HG02885 (cell line): ENCODE measurements at regions not wholly inside any gene's neighbourhood (a gene's known extent, or its start where the extent isn't known, plus 50 kb on each side); places are given as distances from the start of the nearest gene placed in this dataset.

Source experiments
- ATAC-seq: cut with Tn5 transposase; IDR thresholded peaks from one replicate; pipeline ENCODE4 v1.9.1; 2021; ENCODE audit warnings: mild to moderate bottlenecking; ENCODE audit not compliant: unreplicated experiment, poor library complexity

DNA sequence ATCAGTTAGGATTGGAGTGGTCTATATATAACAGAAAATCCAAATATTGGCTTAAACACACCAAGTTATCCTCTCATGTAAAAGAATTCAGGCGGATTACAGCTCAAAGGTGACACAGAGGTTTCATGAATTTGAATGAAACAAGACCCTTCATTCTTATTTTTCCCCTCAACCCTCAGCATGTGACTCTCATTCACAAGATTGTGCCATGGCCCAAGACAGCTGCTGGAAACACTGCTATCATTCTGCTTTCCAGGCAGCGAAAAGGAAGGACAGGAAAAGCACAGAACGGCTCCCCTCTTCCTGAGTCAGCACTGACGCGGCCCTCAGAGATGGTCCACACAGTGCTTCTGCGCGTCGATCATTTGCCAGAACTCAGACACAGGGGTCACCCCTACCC lies 891.0 kb upstream of the FRG1 start:
- ATAC-seq = no peak

DNA sequence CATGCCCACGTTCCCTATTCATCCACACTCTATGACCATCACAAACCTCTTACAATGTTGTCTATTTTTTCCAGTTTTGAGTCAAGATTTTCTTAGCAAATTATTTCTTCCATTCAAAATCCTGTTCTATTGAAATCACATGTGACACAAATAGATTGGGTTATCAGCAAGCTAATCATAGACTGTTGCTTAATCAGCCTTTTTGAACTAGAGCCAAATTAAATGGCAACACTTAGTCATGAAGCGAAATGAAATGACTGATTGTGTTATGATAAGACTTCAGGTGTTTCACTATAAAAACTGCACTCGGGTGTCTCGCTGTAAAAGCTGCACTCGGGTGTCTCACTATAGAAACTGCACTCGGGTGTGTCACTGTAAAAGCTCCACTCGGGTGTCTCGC lies 890.0 kb upstream of the FRG1 start:
- ATAC-seq = no peak

DNA sequence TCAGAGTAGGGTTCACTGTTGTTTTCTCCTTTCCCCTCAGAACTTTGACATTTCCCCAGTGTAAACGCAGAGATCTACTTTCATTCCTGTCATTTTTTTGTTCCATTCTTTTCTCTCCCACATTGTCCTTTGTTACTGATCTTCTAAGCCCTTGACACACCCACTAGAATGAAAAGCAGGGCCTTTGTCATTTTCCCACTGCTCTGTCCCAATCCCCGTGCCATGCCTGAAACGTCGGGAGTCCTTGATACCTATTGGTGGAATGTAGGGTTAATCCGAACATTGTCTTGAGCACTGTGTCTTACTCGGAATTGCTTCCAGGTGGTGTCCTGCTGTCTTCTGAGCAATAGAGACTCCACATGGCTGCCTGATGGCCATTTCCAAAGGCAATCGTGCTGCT lies 887.1 kb upstream of the FRG1 start:
- no peak for ATAC-seq

DNA sequence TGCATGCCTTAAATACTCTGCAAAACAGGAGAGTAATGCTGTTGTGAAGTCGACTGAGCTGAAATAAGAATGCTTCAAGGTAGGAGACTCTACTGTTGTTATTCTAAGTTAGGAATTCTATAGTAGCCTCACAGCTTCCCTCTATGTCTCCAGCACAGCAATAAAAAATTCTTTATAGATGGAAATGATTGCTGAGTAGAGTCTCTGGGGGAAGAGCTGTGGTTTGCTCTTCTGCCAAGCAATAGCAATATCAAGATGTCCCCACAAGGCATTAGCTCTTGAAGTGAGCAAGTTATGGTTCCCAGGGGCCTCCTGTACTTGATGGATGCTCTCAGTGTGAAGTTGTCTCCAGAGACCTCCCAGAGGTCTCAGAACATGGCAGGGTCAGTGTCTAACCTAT lies 880.6 kb upstream of the FRG1 start:
- no peak for ATAC-seq

DNA sequence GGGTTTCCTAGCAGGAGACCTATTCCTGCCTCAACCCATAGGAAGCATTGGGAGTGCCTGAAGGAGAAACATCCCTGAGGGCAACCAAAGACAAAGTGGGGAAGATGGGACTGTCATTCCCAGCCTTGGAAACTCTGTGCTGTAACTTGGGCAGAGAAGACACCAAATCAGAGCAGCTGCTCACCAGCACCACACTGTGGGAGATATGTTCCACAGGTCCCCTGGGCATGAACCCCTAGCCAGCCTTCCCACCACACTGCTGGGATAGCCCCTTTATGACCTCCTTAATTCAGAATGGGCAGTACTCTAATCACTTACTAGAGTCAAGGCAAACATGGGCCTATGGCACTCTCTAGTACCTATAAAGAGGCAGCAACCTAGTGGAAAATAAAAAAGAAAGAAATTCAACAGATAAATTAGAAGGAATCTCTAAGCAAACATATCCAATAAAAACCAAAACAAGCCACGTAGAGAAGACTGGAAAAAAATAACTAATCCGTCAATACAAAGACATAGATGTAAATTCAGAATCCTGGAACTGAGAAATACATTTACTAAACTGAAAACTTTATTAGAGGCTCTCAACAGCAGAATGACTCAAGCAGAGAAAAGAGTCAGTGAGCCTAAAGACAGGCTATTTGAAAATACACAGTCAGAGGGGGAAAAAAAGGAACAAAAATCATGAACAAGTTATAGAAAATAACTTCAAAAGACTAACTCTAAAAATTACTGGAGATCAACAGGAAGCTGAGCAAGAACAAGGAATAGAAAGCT lies 878.4 kb upstream of the FRG1 start:
- ATAC-seq = no peak

DNA sequence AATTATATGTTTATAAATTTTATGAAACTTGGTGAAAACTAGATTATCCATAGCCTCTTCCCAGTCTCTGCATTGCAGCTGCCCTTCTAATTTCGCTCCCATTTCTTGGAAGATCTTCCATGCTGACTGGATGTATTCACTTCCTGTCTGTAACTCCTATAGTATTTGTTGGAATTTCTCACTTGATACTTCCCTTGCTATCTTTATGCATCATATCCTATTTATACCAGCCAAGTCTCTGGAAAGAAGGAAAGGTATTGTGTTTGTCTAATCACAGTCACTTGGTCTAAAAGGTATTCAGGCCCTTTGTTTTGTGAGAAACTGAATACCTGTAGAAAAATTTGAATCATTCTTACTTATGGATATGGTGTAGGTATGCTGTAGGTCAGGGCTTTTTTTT lies 870.9 kb upstream of the FRG1 start:
- ATAC-seq = no peak

DNA sequence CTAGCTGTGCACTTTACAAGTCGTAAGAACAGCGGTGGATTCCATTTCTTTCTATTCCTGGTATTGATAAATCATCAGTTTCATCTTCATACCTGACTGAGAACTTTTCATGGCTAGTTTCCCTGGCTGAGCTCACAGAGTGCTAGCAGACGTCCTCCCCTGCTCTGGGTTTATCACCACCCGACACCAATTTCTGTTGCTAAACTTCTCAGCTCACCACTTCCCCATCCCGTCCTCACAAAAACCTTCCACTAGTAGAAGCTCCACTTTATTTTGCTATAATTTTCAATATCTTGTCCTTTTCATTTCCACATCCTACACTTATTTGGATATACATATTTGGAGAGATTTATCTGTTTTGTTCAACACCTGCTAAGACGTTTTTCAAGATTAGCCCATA lies 869.4 kb upstream of the FRG1 start:
- no peak for ATAC-seq

DNA sequence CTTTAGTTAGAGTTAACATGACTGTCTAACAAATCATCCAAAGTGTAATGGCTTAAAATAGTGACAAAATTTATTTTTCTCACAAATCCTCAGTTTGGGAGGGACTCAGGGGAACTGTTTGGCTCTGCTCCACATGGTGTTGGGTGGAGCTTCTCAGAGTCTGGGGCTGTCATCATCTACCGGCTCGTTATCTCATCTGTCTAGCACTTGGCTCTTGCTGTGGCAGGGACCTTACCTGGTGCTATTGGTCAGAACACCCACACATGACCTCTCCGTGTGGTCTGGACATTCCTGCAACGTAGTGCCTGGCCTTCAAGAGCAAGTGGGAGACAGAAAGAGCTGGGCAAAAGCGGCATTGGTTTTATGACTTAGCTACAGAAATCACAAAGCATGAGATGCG lies 866.9 kb upstream of the FRG1 start:
- ATAC-seq = no peak

DNA sequence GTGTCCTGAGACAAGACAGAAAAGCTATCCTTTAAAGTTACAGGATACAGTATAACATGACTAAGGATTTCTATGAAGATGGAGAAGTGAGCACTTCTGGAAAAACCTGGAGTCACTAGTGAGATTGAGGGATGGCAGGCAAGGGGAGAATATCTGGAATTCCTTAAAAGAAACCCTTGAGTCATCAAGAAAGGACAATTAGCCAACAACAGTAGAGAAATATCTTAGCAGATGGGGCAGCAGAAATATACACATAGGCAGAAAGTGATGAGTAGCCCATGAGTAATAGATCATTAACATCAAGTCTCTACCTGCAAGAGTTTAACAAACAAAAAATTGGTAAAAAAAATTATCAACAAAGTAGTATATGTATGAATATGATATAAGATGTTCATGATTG lies 858.8 kb upstream of the FRG1 start:
- ATAC-seq = no peak

DNA sequence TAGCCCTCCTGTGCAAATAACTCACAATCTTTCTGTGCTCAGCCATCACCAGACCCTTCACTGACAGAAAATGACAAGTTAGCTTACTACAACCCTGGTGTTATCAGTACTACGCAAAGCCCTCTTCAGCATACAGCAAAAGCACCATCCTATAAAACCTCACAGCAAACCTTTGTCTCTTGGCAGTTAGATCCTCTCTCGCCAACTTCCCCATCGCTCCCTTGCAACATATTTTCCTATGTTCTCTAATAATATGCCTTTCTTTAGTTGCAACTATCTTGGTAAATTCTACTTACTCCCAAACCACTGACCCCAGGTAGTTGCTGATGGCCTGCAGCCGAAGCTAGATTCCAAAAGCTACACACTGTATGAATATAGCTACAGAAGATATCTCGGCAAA lies 856.9 kb upstream of the FRG1 start:
- ATAC-seq = no peak

DNA sequence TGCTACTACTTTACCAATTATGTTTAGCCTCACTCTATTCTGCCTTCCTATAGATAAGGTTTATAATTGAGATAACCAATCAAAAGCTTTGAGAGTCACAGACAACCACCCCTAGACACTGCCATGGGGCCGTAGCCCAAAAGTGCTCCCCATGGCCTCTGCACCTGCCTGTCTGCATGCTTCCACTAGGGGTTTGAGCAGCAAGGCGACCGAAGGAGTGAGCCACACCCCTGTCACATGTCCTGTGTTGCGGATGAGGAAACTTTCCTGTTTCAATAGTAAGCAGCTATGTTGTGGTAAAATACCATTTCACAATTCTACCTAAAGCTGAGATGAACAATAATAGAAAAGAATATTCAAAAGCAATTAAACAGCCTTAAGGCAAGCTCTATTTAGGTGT lies 856.0 kb upstream of the FRG1 start:
- no peak for ATAC-seq

DNA sequence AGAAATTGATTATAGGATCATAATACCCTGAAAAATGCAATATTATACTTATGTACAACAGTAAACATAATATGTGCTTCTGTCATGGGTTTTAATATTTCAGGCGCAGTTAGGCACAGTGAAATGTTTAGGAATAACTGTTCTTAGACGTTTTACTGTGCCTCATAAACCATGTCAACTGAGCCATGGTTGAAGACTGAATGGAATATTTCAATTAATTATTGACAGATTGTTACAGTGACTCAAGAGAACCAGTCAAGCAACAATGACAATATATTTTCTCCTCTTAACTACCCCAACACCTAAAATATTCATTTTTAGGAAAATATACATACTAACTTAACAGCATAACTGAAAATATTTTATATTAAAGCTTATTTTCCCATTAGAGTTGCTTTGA lies 852.7 kb upstream of the FRG1 start:
- no peak for ATAC-seq

DNA sequence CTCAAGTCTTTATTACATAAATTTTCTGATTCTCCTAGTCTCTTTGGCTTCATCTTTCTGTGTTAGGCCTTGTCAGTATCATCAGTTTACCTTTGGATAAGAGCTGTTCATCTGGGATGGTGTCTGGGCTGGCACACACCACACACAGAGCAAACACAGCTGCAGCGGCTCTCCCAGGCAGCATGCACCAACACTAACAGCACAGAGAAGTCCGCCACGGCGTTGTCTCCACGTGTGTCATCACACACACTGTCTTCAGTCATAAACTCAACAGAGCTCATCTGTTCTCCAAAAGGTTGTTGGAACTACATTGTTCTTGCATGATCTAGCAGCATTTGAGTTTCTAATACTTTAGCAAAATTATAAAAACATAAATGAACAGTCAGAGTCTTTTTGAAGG lies 851.9 kb upstream of the FRG1 start:
- no peak for ATAC-seq

DNA sequence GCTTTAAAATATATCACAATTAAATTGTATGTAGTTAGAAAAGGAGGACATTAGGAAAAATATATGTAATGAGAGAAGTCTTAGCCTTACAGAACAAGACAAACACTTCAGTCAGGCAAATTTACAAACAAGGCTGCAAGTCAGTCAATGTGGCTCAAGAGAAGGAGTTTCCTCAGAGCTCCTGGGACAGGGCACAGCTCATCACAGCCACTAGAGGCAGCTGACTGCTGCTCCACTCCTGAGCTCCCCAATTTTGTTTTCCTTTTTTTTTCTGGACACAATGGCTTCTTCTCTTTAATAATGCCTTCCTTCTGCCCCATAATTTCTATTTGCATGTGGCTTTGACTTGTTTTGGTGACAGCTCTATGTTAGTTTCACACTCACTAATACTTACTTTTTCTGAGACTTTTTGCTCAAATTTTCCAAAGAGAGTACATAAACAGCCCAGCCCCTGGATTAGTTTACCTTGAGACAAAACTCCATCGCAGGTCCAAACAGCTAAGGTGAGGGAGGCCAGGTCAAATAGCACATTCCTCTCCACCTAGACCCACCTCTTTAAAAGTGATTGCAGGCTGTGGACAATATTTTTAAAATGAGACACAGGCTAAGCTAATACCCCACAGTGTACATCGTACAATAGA lies 850.4 kb upstream of the FRG1 start:
- ATAC-seq = no peak

DNA sequence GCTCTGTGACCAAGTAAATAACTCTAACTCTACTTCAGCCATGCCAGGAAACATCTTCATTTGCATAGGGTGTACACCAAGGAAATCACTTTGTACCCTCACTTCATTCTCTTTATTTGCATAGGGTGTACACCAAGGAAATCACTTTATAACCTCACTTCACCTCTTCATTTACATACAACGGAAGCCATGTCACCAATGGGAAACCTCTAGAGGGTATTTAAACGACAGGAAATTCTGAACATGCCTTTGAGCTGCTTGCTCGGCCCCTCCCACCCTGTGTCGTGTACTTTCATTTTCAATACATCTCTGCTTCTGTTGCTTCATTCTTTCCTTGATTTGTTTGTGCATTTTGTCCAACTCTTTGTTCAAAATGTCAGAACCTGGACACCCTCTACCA lies 848.1 kb upstream of the FRG1 start:
- ATAC-seq = no peak

DNA sequence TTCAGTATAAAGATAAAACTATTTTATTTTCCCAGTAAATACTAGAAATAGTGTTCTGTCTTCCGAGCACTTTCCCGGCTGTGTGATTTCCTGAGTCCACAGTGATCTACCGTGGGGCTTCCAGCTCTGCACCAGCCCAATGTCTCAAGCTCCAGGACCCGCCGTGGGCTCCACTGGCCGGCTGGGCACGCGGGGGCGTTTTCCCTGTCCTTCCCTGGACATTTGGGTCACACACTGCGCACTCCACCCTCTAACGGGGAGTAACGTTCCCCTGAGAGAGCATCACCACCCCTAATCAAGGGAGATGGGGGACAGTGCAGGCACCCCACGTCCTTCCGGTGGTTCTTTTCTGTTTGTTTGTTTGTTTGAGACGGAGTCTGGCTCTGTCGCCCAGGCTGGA lies 844.6 kb upstream of the FRG1 start:
- no peak for ATAC-seq

DNA sequence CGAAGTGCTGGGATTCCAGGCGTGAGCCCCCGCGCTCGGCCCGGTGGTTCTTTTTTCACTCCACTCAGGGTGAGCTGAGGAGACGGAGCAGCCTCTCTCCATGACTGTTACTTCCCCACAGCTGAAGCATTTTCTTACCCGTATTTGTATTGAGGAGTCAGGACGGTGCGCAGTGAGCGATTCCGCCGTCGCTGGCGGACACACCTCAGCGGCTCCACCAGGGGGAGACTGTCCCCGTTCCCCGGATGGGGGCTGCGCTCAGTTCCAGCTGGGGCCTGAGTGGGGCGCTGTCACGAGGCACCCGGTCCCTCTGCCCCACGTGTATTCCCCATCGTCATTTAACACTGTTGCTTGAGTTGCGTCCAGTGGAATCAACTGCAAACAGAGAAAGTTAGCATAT lies 844.0 kb upstream of the FRG1 start:
- ATAC-seq = no peak

DNA sequence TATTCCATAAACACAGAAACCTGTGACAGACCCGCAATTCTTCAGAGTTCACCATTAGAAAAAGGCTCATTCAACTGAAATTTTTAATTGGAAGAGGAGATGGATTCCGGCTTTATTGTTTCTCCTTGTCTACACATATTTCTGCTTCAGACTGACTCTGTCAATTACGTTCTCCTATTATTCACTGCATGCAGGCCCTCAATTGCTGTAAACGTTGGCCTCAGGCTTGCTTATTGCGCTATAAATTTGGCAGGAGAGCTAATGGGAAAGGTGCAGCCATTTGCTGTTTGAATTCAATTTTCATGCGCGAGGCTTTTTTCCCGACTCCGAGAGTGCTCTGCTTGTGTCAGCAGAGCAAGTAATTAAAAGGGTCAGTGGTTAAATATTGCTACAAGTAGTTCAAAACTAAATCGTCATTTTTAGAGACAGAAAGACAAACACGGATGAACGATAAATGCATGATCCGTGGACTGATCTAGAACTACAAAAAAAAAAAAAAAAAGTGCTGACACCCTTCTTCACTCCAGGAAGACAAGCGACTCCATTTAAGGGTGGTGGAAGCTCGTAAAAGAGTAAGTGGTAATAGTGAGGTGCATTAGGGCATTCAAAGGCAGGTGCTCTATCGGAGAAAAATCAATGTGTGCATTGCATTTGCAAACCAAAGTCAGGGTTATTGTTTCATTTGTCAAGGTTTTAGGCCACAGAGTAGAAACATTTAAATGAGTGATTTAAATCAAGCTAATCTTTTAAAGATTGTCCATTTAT lies 841.6 kb upstream of the FRG1 start:
- no peak for ATAC-seq

DNA sequence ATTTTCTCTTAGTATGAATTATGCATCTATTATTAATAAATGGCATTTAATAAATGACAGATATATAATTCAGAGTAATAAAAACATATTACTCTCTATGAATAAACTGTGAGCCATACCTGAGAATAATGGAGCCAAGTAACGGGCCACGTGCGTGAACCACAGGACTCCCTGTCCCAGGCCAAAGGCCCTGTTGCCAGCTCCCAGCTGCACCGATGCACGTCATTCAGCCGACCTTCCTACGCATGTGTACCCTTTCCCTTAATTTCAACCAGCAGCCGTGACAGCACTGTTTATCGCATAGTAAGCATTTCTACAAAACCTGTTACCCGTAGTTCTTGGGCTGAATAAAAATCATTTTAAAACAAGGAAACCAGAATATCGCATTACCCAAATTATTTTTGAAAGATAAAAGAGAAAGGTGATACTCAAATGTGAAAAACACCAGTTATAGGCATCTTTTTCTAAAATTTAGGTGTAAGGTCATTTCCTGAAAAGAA lies 827.2 kb upstream of the FRG1 start:
- ATAC-seq = no peak

DNA sequence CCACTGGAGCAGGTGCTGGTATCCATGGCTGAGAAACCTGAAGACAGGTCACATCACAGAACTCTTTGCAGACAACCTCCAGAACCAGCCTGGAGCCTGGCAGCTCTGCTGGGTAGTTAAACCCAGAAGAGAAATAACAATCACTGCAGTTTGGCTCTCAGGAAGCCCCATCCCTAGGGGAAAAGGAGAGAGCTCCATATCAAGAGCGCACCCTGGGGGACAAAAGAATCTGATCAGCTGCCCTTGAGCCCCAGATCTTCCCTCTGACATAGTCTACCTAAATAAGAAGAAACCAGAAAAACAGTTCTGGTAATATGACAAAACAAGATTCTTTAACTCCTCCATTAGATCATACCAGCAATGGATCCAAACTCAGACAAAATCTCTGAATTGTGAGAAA lies 823.2 kb upstream of the FRG1 start:
- no peak for ATAC-seq

DNA sequence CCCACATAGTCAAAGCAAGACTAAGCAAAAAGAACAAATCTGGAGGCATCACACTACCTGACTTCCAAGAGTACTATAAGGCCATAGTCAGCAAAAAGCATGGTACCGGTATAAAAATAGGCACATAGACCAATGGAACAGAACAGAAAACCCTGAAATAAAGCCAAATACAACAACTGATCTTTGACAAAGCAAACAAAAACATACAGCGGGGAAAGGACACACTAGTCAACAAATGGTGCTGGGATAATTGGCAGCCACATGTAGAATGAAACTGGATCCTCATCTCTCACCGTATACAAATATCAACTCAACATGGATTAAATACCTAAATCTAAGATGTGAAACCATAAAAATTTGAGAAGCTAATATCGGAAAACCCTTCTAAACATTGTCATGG lies 819.3 kb upstream of the FRG1 start:
- no peak for ATAC-seq
